ENCODE measurements at regions not wholly inside any gene's neighbourhood (a gene's known extent, or its start where the extent isn't known, plus 50 kb on each side); places are given as distances from the start of the nearest gene placed in this dataset.

- TF ChIP-seq CTCF (IDR thresholded peaks at IDR 0.05) = no peak
- TF ChIP-seq POLR2AphosphoS5 (IDR thresholded peaks at IDR 0.05) = no peak
- no peak for TF ChIP-seq POLR2A (IDR thresholded peaks at IDR 0.05)
Observed at GRCh38 chr2:234169674-234170073, 119.2 kb downstream of the SPP2 start.

All from prostate gland (tissue), 2 donors.